HPDE6-E6E7 (cell line): ENCODE measurements at regions not wholly inside any gene's neighbourhood (a gene's known extent, or its start where the extent isn't known, plus 50 kb on each side); places are given as distances from the start of the nearest gene placed in this dataset.

Source experiments
- DNase-seq: peaks from one replicate; pipeline ENCODE4 v3.0.0; 2011; ENCODE audit warnings: missing footprints; ENCODE audit errors: extremely low spot score

DNA sequence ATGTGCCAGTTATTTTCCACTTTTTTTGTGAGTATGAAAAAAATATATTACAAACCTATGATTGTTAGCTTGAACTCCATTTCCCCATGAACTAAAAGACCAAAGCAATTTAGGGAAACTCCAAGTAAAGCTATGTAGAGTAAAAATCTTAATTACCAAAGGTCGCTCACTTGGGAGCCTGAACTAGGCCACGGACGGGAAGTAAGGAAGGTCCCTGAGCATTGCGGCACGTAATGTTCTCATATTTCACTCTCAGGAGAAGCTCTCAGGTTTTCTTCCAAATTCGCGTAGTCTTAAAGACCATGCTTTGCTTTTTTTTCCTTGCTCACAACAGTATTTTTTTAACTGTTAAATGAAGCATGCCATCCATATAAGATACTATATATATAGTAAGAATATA lies 215.3 kb upstream of the RARB start:
- no peak for DNase-seq

DNA sequence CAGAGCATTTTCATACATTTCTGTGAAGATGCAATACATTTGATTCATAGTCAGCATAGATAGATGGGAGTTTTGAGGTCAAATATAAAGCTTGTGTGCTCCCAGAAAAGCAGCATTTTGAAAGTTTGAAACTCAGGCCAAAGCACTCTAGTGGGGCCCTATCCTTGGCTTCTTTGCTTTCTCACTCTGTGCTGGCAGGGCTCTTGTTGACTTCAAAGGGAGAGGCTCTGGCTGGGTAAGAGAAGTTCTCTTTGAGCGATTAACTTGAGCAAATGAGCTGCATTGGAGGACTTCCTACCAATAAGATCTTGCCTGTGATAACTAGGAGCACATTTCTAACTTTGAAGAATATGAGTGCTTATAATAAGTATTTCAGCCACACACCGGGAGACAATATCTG lies 214.0 kb upstream of the RARB start:
- no peak for DNase-seq

DNA sequence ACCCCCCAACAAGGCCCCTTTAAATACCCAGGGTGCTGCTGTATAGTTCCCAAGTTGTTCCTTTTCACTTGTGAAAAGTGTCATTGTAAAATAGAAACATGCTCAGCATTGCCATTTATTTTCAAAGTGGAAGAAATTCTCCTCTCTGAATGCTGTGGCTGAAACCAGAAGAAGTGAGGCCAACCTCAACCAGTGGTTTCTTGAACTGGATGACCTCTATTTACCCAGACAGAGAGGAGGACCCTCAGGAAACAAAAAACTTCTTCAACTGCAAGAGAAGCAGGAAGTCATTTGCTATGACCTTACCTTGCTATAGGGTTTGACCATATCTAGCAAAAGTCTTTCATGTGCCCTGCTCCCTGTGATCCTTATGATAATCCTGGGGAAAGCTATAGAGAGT lies 209.7 kb upstream of the RARB start:
- no peak for DNase-seq

DNA sequence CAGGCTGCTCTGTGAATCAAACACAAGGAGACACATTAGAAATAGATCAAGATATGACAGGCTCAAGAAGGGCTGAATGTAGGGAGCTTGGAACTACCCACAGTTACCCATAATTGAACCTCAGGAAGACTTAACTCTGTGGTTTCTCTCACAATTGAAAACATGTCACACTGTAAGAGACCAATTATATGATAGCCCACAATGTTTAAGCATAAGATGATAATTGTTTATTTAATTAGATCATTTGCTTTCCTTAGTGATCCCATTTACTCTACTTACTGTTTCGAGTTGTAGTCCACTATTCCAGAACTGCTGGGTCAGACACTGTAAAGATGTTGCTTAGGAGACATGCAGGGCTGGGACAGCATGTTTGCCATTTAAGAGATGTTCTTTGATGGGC lies 201.3 kb upstream of the RARB start:
- no peak for DNase-seq

DNA sequence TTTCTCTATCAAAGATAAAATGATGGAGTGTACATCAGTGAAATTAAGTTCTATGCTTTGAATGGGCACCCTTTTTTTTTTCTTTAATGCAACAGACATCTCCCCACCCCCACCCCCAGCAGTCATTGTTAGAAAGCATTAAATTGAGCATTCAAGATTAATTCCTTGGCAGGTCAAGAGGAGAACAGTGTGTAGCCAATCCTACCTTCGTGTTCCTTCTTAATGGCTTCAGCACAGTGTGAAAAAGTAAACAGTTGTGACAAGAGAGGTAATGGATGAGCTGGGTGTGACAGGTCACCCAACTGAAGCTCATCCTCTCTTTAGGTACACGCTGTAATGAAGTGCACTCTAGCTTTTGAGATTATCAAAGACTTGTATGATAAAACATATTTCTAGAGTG lies 198.5 kb upstream of the RARB start:
- no peak for DNase-seq

DNA sequence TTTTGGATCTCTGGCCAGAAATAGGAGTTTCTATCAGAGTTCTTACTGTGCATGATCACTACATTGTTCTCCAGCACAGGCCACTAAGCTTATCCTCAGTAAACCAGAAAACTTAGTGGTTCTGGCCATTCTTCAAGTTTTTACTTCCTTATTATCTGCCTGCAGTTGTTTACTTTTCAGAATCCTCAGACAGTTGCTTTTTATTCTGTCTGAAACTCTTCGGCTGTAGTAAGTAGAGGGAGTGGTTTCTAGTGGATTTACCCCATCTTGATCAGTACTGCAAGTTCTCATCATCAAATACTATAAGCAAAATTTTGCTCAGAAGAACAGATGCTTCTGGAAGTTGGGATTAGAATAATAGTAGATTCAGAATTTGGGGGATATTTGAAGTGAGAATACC lies 193.0 kb upstream of the RARB start:
- no peak for DNase-seq

DNA sequence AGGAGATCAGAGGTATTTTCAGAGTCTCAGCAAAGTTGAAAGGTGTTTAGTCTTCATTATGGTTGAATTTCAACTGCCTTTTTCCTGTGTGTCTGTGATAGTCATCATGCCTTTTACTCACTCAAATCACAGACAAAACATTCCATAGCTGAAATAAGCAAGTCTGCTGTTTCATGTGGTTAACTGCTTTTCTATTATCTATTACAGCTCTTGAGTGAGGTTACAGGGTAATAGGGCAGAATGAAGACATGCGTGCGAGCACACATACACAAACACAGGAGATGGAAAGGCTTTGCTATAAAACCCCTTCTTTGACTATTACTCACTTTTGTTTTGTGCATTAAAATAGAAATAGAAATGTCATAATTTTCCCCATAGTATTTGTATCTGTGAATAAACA lies 192.6 kb upstream of the RARB start:
- no peak for DNase-seq

DNA sequence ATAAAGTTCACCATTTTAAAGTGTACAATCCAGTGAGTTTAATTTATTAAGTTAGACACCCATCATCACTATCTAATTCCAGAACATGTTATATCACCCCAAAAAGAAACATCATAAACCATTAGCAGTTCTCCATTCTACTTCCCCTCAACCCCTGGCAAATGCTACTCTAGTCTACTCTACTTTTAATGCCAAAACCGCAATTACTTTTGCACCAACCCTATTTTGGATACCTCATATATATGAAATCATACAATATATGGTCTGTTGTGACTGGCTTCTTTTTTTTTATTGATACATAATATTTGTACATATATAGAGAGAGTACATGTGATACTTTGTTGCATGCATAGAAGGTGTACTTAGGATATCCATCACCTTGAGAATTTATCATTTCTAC lies 190.5 kb upstream of the RARB start:
- DNase-seq: no peak

DNA sequence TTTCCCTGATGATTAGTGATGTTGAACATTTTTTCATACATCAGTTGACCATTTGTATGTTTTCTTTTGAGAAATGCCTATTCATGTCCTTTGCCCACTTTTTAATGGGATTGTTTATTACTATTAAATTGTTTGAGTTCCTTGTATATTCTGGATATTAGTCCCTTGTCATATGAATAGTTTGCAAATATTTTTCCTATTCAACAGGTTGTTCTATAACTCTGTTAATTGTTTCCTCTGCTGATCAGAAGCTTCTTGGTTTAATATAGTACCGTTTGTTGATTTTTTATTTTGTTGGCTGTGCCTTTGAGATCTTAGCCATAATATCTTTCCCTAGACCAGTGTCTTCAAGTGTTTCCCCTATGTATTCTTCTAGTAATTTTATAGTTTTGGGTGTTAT lies 189.0 kb upstream of the RARB start:
- no peak for DNase-seq

DNA sequence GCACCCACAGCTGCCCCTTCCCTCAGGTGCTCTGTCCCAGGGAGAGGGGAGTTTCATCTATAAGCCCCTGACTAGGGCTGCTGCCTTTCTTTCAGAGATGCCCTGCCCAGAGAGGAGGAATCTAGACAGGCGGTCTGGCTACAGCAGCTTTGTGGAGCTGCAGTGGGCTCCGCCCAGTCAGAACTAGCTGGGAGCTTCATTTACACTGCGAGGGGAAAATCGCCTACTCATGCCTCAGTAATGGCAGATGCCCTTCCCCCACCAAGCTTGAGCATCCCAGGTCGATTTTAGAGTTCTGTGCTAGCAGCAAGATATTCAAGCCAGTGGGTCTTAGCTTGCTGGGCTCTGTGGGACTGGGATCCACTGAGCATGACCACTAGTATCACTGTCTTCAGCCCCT lies 181.2 kb upstream of the RARB start:
- DNase-seq: no peak

DNA sequence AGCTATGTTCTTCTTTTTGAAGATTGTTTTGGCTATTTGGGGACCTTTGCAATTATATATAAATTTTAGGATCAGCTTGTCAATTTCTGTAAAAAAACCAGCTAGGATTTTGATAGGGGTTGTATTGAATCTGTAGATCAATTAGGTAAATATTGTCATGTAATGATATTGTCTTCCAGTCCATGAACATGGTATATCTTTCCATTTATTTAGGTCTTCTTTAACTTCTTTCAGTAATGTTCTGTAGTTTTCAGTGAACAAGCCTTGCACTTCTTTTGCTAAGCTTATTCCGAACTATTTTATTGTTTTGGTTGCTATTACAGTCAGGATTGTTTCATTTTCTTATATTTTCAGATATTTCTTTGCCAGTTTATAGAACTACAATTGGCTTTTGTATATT lies 175.8 kb upstream of the RARB start:
- DNase-seq: no peak

DNA sequence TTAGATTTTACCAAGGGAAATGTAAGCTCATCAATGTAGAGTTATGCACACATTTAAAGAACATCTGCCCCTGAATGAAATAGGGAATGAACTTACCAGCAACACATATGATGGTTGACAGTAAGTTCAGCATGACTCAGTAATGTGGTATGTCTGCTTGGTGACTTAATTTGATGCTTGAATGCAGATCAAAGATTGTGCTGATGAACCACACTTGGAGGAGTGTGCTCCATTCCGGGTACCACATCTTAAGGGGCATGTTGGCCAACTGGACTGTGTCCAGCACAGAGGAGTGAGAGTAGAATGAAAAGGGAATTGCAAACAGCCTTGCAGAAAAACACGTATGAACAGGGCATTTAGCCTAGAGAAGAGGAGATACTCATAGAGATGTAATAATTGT lies 171.0 kb upstream of the RARB start:
- DNase-seq: no peak

DNA sequence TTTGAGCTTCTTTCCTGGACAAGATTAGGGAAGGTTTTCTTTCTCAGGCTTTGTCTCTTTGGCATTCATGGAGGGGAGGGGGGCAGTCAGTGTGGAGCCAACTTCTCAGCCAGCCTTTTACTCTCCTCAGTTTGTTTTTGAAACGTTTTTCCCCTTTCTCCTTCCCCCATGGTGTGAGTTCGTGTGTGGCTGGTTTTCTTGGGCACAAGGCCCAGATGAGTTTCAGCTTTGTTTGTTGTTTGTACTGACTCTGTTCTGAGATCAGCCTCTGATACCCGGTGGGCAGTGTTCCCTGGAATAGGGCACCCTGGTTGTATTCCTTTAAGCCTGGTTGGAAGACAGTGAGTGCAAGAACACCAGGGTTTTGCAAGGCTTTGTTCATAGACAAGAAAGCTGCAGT lies 168.2 kb upstream of the RARB start:
- no peak for DNase-seq

DNA sequence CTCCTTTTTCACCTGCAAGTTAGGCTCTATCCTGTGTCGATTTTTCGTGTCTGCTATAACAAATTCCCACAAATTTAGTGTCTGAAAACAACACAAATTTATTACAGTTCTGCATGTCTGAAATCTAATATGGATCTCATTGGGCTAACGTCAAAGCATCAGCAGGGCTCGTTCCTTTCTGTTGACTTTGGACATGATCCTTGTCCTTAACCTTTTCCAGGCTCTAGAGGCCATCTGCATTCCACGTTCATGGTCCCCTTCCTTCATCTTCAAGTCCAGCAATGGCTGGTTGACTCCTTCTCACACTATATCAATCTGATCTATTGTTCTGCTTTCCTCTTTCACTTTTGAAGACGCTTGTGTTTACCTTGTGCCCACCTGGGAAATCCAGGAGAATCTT lies 165.7 kb upstream of the RARB start:
- DNase-seq: no peak

DNA sequence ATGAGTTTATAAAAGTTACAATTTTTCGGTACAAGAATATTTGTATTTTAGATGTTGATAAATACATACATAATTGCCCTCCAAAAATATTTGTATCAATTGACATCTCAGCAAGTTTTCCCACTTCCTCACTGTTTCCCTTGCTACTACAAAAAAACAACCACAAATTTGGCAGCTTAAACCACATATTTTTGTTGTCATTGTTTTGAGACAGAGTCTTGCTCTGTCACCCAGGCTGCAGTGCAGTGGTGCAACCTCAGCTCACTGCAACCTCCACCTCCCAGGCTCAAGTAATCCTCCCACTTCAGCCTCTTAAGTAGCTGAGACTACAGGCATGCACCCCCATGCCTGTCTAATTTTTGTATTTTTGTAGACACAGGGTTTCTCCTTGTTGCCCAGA lies 162.8 kb upstream of the RARB start:
- no peak for DNase-seq

DNA sequence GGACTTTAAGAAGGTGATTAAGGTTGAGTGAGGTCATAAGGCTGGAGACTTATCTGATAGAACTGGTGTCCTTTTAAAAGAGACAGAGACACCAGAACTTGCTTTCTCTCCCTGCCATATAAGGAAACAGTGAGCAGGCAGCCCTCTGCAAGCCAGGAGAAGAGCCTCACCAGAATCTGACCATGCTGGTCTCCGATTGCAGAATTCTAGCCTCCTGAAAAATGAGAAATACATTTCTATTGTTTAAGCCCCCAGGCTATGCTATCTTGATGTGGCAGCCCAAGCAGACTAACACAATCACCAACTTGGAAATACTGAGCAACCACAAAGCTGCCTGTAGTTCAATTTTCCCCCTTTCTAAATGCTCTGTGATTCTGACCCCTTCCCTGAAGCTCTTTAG lies 161.4 kb upstream of the RARB start:
- no peak for DNase-seq

DNA sequence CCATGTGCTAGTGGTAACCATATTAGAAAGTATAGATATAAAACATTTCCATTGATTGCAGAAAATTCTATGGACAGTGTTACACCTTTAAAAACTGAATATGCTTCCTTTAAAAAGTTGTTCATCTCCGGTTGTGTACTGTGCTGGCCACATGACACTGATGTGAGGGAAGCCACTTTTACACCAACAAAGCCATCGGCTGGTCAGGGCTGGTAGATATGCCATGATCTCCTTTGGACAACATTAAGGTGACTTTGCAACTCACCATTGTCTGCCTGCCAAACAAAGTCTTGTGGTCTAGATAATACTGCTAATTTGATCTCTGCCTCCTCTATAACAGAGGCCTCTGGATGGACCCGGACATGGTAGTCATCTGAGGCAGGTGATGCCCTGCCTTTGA lies 156.0 kb upstream of the RARB start:
- DNase-seq: no peak

DNA sequence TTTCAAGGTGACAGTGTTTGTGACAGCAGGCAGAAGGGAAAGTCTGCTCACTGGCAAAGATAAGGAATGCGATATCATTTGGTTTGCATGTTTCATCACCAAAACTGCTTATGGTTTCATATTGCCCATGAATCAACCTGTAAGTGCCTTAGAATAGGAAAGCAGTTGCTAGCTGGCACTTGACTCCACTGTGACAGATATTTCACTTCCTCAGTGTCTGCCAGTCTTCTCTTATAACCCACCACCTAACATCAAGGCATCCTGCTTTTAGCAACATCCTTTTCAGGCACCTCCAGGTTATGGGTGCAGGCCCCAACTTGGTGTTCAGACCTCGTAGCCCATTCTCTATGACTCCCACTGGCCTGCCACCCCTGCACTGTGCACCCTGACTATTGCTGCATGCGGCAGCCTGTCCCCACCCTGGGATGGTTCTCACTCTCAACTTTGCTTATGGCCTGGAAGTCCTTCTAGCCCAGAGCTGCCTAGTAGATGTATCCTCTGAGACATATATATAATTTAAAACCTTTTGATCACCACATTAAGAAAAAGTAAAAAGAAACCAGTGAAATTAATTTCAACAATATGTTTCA lies 154.4 kb upstream of the RARB start:
- no peak for DNase-seq

DNA sequence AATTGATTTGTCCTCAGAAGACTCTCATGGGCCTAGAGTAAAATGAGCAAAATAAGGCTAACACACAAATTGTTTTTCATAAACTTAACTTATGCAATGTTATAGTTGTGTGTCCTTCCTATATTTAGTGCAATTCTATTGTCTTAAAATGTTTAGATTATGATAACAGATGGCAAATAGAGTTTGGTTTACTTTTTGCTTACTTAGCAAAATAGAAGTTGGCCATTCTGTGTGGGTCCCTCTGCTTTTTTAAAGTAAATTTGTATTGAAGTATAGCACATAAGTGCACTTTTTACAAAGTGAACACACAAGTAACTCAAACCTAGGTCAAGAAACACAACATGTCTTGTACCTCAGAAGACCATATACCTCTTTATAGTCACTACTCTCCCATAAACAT lies 150.6 kb upstream of the RARB start:
- no peak for DNase-seq

DNA sequence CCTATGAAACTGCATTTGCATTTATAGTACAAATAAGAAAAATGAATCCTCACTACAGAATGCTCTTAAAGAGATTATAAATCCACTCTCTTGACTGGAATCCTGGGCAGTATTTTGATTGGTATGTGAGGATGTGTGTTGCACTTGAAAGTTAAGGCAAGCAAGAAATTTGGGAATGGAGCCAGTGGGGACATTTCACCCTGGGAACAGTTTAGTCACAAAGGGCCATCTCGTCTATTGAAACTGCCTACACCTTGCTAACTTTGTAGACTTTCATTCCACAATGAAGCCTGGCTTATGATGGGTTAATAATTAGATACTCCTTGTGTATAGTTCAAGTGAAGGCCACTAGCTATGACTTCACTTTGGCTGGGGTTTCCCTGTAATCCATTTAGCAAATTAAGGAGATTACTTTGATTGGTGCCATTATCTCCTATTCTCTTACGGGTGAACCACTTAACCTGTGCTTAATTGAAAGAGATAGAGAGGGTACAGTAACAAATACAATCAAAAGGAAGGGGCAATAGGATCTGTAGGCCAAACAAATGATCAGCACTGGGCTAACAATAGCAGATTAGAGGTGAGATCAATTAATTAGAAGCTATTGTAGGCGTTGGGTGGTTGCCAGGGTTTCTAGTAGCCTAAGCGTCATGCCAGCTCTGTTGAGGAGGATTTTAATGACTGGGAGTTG lies 146.9 kb upstream of the RARB start:
- no peak for DNase-seq

DNA sequence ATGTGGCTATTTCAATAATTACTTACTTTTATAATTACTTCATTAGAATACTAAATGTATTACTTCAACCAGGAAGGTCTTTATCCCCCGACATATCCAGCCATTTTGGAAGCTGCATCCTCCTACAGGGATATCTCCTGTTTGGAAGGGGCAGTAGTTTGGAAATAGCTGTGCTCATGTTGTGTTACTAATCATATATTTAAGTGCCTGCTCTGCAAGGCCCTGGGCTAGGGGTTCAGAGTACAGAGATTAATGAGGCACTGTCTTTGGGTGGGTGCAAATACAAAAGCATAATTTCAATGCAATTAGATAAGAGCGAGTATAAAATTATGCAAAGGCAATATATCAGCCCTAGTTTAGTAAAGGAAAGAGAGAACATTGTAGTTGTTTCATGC lies 146.3 kb upstream of the RARB start:
- no peak for DNase-seq

DNA sequence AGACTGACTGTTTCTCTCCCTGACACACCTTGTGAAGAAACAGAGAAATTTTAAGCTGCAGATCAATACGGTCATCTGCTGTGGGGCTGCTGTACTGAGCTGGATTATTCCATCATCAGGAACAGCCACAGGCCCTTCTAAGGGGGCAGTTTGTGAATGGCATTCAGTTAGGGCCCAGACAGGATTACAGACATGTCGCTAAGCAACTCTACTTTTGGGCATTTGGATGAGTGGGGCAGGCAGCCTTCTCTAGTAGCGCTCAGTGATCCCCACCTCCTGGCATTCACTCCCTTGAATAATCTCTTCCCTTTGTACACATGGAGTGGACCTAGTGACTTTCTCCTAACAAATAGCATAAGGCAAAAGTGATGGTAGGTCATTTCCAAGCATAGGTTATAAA lies 144.4 kb upstream of the RARB start:
- DNase-seq: no peak

DNA sequence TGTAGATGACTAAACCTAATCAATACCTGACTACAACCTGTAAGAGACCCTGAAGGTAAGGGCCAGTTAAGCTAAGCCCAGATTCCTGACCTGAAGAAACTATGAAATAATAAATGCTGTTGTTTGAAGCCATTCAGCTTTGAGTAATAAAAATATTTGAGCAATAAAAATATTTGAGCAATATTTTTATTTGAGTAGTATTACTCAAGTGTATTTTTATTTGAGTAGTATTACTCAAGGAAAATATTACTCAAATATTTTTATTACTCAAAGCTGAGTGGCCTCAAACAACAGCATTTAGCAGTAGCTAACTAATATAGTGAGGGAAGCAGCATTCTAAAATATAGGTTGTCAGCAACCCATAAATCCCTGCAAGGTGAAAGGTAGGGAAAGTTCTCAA lies 143.8 kb upstream of the RARB start:
- DNase-seq: no peak

DNA sequence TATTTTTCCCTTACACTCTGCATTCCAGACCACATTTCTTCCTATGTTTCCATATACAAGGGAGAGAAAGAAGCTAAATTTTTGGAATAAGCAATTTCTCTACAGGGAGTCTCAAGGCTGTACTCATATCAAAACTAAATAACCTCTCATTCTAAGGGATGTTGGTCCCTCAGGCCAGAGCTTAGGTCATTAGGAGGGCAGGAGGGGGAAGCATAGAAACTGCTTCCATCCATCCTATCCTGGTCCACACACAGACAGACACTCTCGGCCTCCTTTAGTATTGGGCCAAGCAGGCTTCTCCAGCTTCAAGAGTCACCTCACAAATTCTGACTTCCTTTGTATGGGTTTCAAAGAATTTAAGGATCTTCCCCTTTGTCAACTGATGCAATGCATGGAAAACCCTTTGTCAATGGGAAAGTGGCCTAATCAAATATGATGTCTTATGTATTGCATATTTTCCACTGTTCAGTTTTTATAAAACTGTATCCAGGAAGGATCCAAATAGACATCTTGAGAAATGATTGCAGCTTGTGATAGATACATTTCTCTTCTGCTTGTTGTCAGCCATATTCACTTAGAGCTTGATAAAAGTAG lies 140.7 kb upstream of the RARB start:
- DNase-seq: no peak
